ENCODE measurements at regions not wholly inside any gene's neighbourhood (a gene's known extent, or its start where the extent isn't known, plus 50 kb on each side); places are given as distances from the start of the nearest gene placed in this dataset.
"Not testable (repeated sequence)": the region's sequence is repeated elsewhere in the genome, so short reads cannot be mapped to it uniquely, and the experiment has no call there.

DNA sequence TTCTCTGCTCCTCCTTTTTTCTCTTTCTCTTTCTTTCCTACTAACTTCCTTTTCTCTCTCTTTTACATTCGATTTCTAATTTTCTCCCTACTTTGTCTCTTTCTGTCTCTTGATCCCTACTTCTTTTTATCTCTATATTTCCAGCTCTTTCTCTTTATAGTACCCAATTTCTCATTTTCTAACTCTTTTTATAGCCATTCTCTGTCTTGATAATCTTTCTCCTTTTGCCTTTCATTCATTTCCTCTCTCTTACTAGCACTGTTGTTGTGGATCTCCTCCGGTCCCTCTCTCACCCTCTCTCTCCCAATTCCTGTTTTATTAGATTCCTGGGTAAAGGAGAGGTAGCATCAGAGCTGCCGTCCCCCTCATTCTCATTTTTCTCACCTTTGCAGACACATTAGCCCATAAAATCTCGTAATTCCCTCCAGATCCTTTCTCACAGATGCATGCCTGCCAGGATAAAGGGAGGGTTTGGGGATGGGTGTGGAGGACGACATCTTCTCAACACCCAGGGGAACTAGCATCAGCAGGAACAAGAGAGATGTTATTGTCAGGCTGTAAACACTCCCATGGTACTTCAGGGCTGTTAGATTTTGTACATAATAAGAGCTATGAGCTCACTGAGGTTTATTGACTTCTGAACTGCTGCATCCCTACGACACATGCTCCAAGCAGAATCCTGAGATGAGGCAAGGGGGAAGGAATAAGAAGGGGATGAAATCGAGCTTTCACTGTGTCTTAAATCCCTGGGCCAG is 159.0 kb upstream of the GALNT2 start:
- H3K4me1 ChIP-seq (ENCODE audit: insufficient read depth, poor library complexity, severe bottlenecking) = no peaks in the 10 kb centered on the region
- TF ChIP-seq, protein P1, sequence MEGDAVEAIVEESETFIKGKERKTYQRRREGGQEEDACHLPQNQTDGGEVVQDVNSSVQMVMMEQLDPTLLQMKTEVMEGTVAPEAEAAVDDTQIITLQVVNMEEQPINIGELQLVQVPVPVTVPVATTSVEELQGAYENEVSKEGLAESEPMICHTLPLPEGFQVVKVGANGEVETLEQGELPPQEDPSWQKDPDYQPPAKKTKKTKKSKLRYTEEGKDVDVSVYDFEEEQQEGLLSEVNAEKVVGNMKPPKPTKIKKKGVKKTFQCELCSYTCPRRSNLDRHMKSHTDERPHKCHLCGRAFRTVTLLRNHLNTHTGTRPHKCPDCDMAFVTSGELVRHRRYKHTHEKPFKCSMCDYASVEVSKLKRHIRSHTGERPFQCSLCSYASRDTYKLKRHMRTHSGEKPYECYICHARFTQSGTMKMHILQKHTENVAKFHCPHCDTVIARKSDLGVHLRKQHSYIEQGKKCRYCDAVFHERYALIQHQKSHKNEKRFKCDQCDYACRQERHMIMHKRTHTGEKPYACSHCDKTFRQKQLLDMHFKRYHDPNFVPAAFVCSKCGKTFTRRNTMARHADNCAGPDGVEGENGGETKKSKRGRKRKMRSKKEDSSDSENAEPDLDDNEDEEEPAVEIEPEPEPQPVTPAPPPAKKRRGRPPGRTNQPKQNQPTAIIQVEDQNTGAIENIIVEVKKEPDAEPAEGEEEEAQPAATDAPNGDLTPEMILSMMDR (IDR thresholded peaks at IDR 0.05; ENCODE audit: poor library complexity, severe bottlenecking) = no peak
- DNase-seq (ENCODE audit: low spot score) = no peak
- no peak overlapping the region for H3K27ac ChIP-seq (ENCODE audit: poor library complexity, severe bottlenecking)
- H3K27me3 ChIP-seq (ENCODE audit: insufficient read depth, poor library complexity, severe bottlenecking) = no peaks in the 10 kb centered on the region
- ATAC-seq (ENCODE audit: low read depth) = no peak
- H3K4me3 ChIP-seq (ENCODE audit: severe bottlenecking) = no peak overlapping the region
- H3K9me3 ChIP-seq (ENCODE audit: severe bottlenecking) = no peaks in the 10 kb centered on the region
- no peaks in the 10 kb centered on the region for H3K36me3 ChIP-seq (ENCODE audit: low read depth)

DNA sequence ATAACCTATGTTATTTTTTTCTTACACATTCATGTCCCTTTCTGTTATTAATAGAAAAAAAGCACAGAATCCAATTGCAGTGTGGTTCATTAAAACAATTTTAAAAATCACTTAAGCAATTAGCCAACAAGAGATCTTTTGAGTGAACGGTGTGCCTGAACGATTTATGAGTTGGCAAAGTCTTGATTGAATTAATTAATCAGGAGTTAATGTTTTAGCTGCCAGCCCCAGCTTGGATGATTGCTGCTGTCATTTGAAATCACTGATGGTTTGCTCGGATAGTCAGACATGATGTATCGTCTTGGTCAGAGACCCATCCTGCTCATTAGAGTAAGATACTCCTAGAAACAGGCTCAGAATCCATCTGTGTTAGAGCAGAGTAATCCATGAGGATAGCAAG is 158.3 kb upstream of the GALNT2 start:
- H3K9me3 ChIP-seq (ENCODE audit: severe bottlenecking) = no peaks in the 10 kb centered on the region
- TF ChIP-seq, protein P1 (IDR thresholded peaks at IDR 0.05; ENCODE audit: poor library complexity, severe bottlenecking) = no peak
- no peaks in the 10 kb centered on the region for H3K36me3 ChIP-seq (ENCODE audit: low read depth)
- ATAC-seq (ENCODE audit: low read depth) = no peak
- no peaks in the 10 kb centered on the region for H3K27me3 ChIP-seq (ENCODE audit: insufficient read depth, poor library complexity, severe bottlenecking)
- no peak overlapping the region for H3K27ac ChIP-seq (ENCODE audit: poor library complexity, severe bottlenecking)
- H3K4me1 ChIP-seq (ENCODE audit: insufficient read depth, poor library complexity, severe bottlenecking) = no peaks in the 10 kb centered on the region
- DNase-seq (ENCODE audit: low spot score) = no peak
- H3K4me3 ChIP-seq (ENCODE audit: severe bottlenecking) = no peak overlapping the region

DNA sequence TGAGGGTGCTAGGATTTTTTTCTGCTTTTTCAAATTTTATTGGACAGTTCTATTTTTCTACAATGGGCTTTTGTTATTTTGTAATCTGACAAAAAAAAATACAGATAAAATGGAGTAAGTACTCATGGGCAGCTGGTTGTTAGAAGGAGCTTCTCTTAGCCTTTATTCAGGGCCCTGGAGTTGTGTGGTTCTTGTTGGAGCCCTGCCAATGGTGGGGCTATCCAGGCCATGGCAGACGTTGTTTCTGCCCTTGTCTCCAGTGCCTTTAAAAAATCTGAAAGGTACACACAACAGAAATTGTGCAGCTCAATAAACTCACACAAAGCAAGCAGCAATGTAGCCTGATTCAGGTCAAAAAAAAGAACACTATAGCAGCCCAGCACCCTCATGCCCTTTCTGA is 153.5 kb upstream of the GALNT2 start:
- Histone ChIP-seq H3K4me3 (ENCODE audit: severe bottlenecking) (no peak overlapping the region), H3K9me3 (ENCODE audit: severe bottlenecking) (no peaks in the 10 kb centered on the region), H3K27ac (ENCODE audit: poor library complexity, severe bottlenecking) (no peak overlapping the region), H3K36me3 (ENCODE audit: low read depth) (no peaks in the 10 kb centered on the region), H3K4me1 (ENCODE audit: insufficient read depth, poor library complexity, severe bottlenecking) (no peaks in the 10 kb centered on the region), H3K27me3 (ENCODE audit: insufficient read depth, poor library complexity, severe bottlenecking) (no peaks in the 10 kb centered on the region)
- ATAC-seq (ENCODE audit: low read depth) (no peak), DNase-seq (ENCODE audit: low spot score) (no peak)
- TF ChIP-seq, protein P1 (IDR thresholded peaks at IDR 0.05; ENCODE audit: poor library complexity, severe bottlenecking) = no peak

DNA sequence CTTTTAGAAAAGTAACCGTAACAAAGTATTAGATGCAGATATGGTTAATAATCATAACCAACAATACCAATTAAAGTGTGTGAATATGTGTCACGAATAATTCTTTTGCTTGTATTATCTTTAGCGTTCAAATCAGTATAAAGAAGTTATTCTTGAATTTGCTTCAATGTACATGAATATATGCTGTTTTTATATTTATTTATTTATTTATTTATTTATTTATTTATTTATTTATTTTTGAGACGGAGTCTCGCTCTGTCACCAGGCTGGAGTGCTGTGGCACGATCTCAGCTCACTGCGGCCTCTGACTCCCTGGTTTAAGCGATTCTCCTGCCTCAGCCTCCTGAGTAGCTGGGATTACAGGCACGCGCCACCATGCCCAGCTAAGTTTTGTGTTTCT is 147.6 kb upstream of the GALNT2 start:
- H3K4me3 ChIP-seq (ENCODE audit: severe bottlenecking); H3K27me3 ChIP-seq (ENCODE audit: insufficient read depth, poor library complexity, severe bottlenecking); H3K4me1 ChIP-seq (ENCODE audit: insufficient read depth, poor library complexity, severe bottlenecking); H3K9me3 ChIP-seq (ENCODE audit: severe bottlenecking); H3K36me3 ChIP-seq (ENCODE audit: low read depth); ATAC-seq (ENCODE audit: low read depth); DNase-seq (ENCODE audit: low spot score); H3K27ac ChIP-seq (ENCODE audit: poor library complexity, severe bottlenecking): not testable (repeated sequence)

DNA sequence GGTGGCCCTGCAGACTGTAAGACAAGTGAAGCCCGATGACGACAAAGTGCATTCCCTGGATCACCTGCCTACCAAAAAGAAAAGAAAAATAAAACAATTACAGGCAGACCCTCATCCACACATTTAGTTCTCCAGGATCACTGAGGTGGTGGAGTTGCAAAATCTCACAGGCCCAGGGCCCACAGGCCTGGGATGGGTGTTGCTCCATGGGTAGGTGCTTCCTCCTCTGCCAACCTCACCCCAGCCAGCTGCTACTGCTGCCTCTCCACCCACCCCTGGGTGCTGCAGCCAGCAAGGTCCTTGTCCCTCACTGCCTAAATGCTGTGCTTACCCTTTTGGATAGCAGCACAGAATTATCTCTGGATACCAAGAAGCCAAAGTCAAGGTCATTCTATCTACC is 146.4 kb upstream of the GALNT2 start:
- H3K36me3 ChIP-seq (ENCODE audit: low read depth) = no peaks in the 10 kb centered on the region
- TF ChIP-seq, protein P1 (IDR thresholded peaks at IDR 0.05; ENCODE audit: poor library complexity, severe bottlenecking) = no peak
- no peaks in the 10 kb centered on the region for H3K9me3 ChIP-seq (ENCODE audit: severe bottlenecking)
- ATAC-seq (ENCODE audit: low read depth) (no peak), DNase-seq (ENCODE audit: low spot score) (no peak)
- no peaks in the 10 kb centered on the region for H3K4me1 ChIP-seq (ENCODE audit: insufficient read depth, poor library complexity, severe bottlenecking)
- no peak overlapping the region for H3K27ac ChIP-seq (ENCODE audit: poor library complexity, severe bottlenecking)
- no peak overlapping the region for H3K4me3 ChIP-seq (ENCODE audit: severe bottlenecking)
- no peaks in the 10 kb centered on the region for H3K27me3 ChIP-seq (ENCODE audit: insufficient read depth, poor library complexity, severe bottlenecking)
